NCI-H2171 treated with DMSO at 0.1 percent for 48 hours (cell line): ENCODE measurements at regions not wholly inside any gene's neighbourhood (a gene's known extent, or its start where the extent isn't known, plus 50 kb on each side); places are given as distances from the start of the nearest gene placed in this dataset.
"Not testable (repeated sequence)": the region's sequence is repeated elsewhere in the genome, so short reads cannot be mapped to it uniquely, and the experiment has no call there.

Experiments used
- DNase-seq: peaks from one replicate; lab custom pipeline; 2025; lab: John Stamatoyannopoulos, UW

- DNase-seq: no peak
These were observed 802.6 kb downstream of the PLA2G4A start for GRCh38 chr1:187631381-187631675.

GRCh38 chr1:187631984-187632383 is 803.2 kb downstream of the PLA2G4A start:
- DNase-seq: no peak

- no peak for DNase-seq
These were observed 806.2 kb downstream of the PLA2G4A start for GRCh38 chr1:187634940-187635339.

- DNase-seq: no peak
These were observed 810.1 kb downstream of the PLA2G4A start for GRCh38 chr1:187638733-187639434.

GRCh38 chr1:187641015-187641414 is 812.3 kb downstream of the PLA2G4A start:
- DNase-seq: no peak

- DNase-seq: no peak
These were observed 812.7 kb downstream of the PLA2G4A start for GRCh38 chr1:187641463-187641862.

- no peak for DNase-seq
These were observed 813.2 kb downstream of the PLA2G4A start for GRCh38 chr1:187641907-187642306.

GRCh38 chr1:187645651-187646050 is 816.9 kb downstream of the PLA2G4A start:
- peak; percentile 93 for DNase-seq

- DNase-seq: no peak
These were observed 817.9 kb downstream of the PLA2G4A start for GRCh38 chr1:187646536-187647107.

- DNase-seq: no peak
These were observed 819.3 kb downstream of the PLA2G4A start for GRCh38 chr1:187648091-187648490.

GRCh38 chr1:187654635-187655034 is 825.9 kb downstream of the PLA2G4A start:
- no peak for DNase-seq

- no peak for DNase-seq
These were observed 826.4 kb downstream of the PLA2G4A start for GRCh38 chr1:187655104-187655503.

GRCh38 chr1:187665483-187665882 is 836.7 kb downstream of the PLA2G4A start:
- no peak for DNase-seq

GRCh38 chr1:187680823-187681222 is 852.1 kb downstream of the PLA2G4A start:
- DNase-seq: no peak

GRCh38 chr1:187682112-187682511 is 853.4 kb downstream of the PLA2G4A start:
- DNase-seq: no peak

- DNase-seq: no peak
These were observed 856.6 kb downstream of the PLA2G4A start for GRCh38 chr1:187685333-187685732.

- DNase-seq: peak; percentile 57
These were observed 860.4 kb downstream of the PLA2G4A start for GRCh38 chr1:187689129-187689528.

GRCh38 chr1:187691439-187691838 is 862.7 kb downstream of the PLA2G4A start:
- no peak for DNase-seq

GRCh38 chr1:187692799-187693198 is 864.0 kb downstream of the PLA2G4A start:
- no peak for DNase-seq

- DNase-seq: peak; percentile 23
These were observed 867.3 kb downstream of the PLA2G4A start for GRCh38 chr1:187696073-187696472.

GRCh38 chr1:187703138-187704130 is 874.7 kb downstream of the PLA2G4A start:
- DNase-seq: not testable (repeated sequence)

GRCh38 chr1:187714470-187714869 is 885.7 kb downstream of the PLA2G4A start:
- DNase-seq: no peak

GRCh38 chr1:187715483-187715882 is 886.7 kb downstream of the PLA2G4A start:
- DNase-seq: no peak
